Bone marrow (tissue), 2 donors: ENCODE measurements at regions not wholly inside any gene's neighbourhood (a gene's known extent, or its start where the extent isn't known, plus 50 kb on each side); places are given as distances from the start of the nearest gene placed in this dataset.
"Not testable (repeated sequence)": the region's sequence is repeated elsewhere in the genome, so short reads cannot be mapped to it uniquely, and the experiment has no call there.

Experiments used
- DNase-seq, 2 donors: peaks; one replicate each; lab custom pipeline; 2025; lab: John Stamatoyannopoulos, UW

GRCh38 chr3:81913886-81914663, 152.6 kb upstream of the GBE1 start:
- DNase-seq: no peak

GRCh38 chr3:81911221-81911620, 149.8 kb upstream of the GBE1 start:
- DNase-seq: no peak

- DNase-seq: no peak
Observed at GRCh38 chr3:81910244-81910852, 148.9 kb upstream of the GBE1 start.

- DNase-seq: no peak
Observed at GRCh38 chr3:81909796-81910195, 148.4 kb upstream of the GBE1 start.

GRCh38 chr3:81908561-81908960, 147.1 kb upstream of the GBE1 start:
- DNase-seq: no peak

GRCh38 chr3:81898336-81898735, 136.9 kb upstream of the GBE1 start:
- DNase-seq: no peak

GRCh38 chr3:81894598-81894997, 133.2 kb upstream of the GBE1 start:
- DNase-seq: no peak

- DNase-seq: no peak
Observed at GRCh38 chr3:81891055-81891895, 129.8 kb upstream of the GBE1 start.

- DNase-seq: no peak
Observed at GRCh38 chr3:81888914-81889557, 127.6 kb upstream of the GBE1 start.

- no peak for DNase-seq
Observed at GRCh38 chr3:81887448-81887847, 126.0 kb upstream of the GBE1 start.

GRCh38 chr3:81886081-81886480, 124.6 kb upstream of the GBE1 start:
- no peak for DNase-seq

- DNase-seq: no peak
Observed at GRCh38 chr3:81884791-81885190, 123.3 kb upstream of the GBE1 start.

GRCh38 chr3:81876826-81877225, 115.4 kb upstream of the GBE1 start:
- DNase-seq: no peak

- DNase-seq: no peak
Observed at GRCh38 chr3:81874738-81875137, 113.3 kb upstream of the GBE1 start.

GRCh38 chr3:81872566-81872965, 111.1 kb upstream of the GBE1 start:
- DNase-seq: no peak

- no peak for DNase-seq
Observed at GRCh38 chr3:81871358-81872155, 110.1 kb upstream of the GBE1 start.

GRCh38 chr3:81869382-81869781, 107.9 kb upstream of the GBE1 start:
- no peak for DNase-seq

GRCh38 chr3:81868597-81868996, 107.2 kb upstream of the GBE1 start:
- DNase-seq: no peak

GRCh38 chr3:81867875-81868274, 106.4 kb upstream of the GBE1 start:
- DNase-seq: no peak

GRCh38 chr3:81865164-81865563, 103.7 kb upstream of the GBE1 start:
- not testable (repeated sequence) for DNase-seq

- DNase-seq: no peak
Observed at GRCh38 chr3:81864272-81864671, 102.8 kb upstream of the GBE1 start.

GRCh38 chr3:81863756-81864155, 102.3 kb upstream of the GBE1 start:
- DNase-seq: no peak
